GM21360 (cell line): ENCODE measurements at regions not wholly inside any gene's neighbourhood (a gene's known extent, or its start where the extent isn't known, plus 50 kb on each side); places are given as distances from the start of the nearest gene placed in this dataset.
A peak's percentile ranks its signal among the peaks of the same experiment; 100 is the strongest.

Experiments
- ATAC-seq: cut with Tn5 transposase; IDR thresholded peaks from one replicate; pipeline ENCODE4 v1.9.1; 2021; ENCODE audit warnings: mild to moderate bottlenecking, moderate library complexity; ENCODE audit not compliant: unreplicated experiment

- ATAC-seq: no peak
These were observed 144.6 kb downstream of the LRIG2 start for GRCh38 chr1:113217447-113218208.

GRCh38 chr1:113219377-113219776 is 146.4 kb downstream of the LRIG2 start:
- no peak for ATAC-seq

GRCh38 chr1:113219828-113220227 is 146.8 kb downstream of the LRIG2 start:
- ATAC-seq: no peak

GRCh38 chr1:113223040-113223439 is 150.0 kb downstream of the LRIG2 start:
- no peak for ATAC-seq

GRCh38 chr1:113223546-113223945 is 150.5 kb downstream of the LRIG2 start:
- no peak for ATAC-seq

- peak; percentile 71 for ATAC-seq
These were observed 153.2 kb downstream of the LRIG2 start for GRCh38 chr1:113226148-113226547.

GRCh38 chr1:113231866-113232265 is 158.4 kb upstream of the MAGI3 start:
- ATAC-seq: no peak

GRCh38 chr1:113233441-113233840 is 156.9 kb upstream of the MAGI3 start:
- ATAC-seq: no peak

- no peak for ATAC-seq
These were observed 149.1 kb upstream of the MAGI3 start for GRCh38 chr1:113241237-113241636.

GRCh38 chr1:113242481-113242880 is 147.8 kb upstream of the MAGI3 start:
- no peak for ATAC-seq

GRCh38 chr1:113243529-113243928 is 146.8 kb upstream of the MAGI3 start:
- ATAC-seq: no peak

- ATAC-seq: no peak
These were observed 146.0 kb upstream of the MAGI3 start for GRCh38 chr1:113244112-113244820.

GRCh38 chr1:113245252-113245651 is 145.1 kb upstream of the MAGI3 start:
- no peak for ATAC-seq

GRCh38 chr1:113246929-113247328 is 143.4 kb upstream of the MAGI3 start:
- ATAC-seq: no peak

GRCh38 chr1:113247355-113247754 is 143.0 kb upstream of the MAGI3 start:
- no peak for ATAC-seq

- ATAC-seq: no peak
These were observed 142.5 kb upstream of the MAGI3 start for GRCh38 chr1:113247782-113248181.

- no peak for ATAC-seq
These were observed 141.8 kb upstream of the MAGI3 start for GRCh38 chr1:113248494-113248893.

- ATAC-seq: no peak
These were observed 140.2 kb upstream of the MAGI3 start for GRCh38 chr1:113250161-113250560.

GRCh38 chr1:113252166-113252565 is 138.1 kb upstream of the MAGI3 start:
- ATAC-seq: no peak

- ATAC-seq: no peak
These were observed 137.1 kb upstream of the MAGI3 start for GRCh38 chr1:113253187-113253586.

- ATAC-seq: no peak
These were observed 136.7 kb upstream of the MAGI3 start for GRCh38 chr1:113253590-113253989.

- ATAC-seq: no peak
These were observed 135.1 kb upstream of the MAGI3 start for GRCh38 chr1:113255038-113255719.
